ENCODE measurements at regions not wholly inside any gene's neighbourhood (a gene's known extent, or its start where the extent isn't known, plus 50 kb on each side); places are given as distances from the start of the nearest gene placed in this dataset.

DNA sequence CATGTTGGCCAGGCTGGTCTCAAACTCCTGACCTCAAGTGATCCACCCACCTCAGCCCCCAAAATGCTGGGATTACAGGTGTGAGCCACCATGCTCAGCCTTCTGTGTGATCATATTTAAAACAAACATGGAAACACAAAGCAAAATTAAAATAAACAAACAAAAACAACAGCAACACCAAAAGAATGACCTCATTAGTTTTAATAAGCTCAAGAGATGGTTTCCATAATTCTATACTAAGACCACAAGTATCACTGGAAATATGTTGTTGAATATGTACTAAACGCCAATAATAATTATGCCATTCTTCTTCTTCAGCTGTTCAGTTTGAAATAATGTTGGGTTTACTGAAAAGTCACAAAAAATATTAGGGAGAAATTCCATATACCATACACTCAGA is 526.4 kb downstream of the LRRIQ3 start:
- TF ChIP-seq POLR2AphosphoS5 (IDR thresholded peaks at IDR 0.05; ENCODE audit: borderline replicate concordance, low read depth, low read length) (no peak), EZH2 (IDR thresholded peaks at IDR 0.05) (no peak), FOXP2 (optimal IDR thresholded peaks at IDR 0.05; ENCODE audit: control extremely low read depth, extremely low read length, insufficient read depth) (no peak)
